Stomach (tissue), 4 donors: ENCODE measurements at regions not wholly inside any gene's neighbourhood (a gene's known extent, or its start where the extent isn't known, plus 50 kb on each side); places are given as distances from the start of the nearest gene placed in this dataset.

Experiments
- EP300 ChIP-seq: sonication (generic); formaldehyde crosslinking; IDR thresholded peaks from one replicate; pipeline ENCODE4 v1.6.1; 2017; ENCODE audit warnings: antibody characterized with exemption
- POLR2AphosphoS5 ChIP-seq, 3 donors: sonication (generic); formaldehyde crosslinking; IDR thresholded peaks; one replicate each; pipeline ENCODE4 v1.6.1; 2016; ENCODE audit warnings: antibody characterized with exemption in 3 of 3
- TF ChIP-seq, protein P1 (sequence below), 7 experiments: fragments of 450-650 bp in 4 of 7; fragments of 200-600 bp in 3 of 7; sonication (generic) in 3 of 7; IDR thresholded peaks; one replicate each; pipeline ENCODE4 v1.5.1; 2016 to 2019; ENCODE audit warnings: antibody characterized with exemption in 7 of 7, control low read depth in 2 of 7, mild to moderate bottlenecking in 1 of 7

DNA sequence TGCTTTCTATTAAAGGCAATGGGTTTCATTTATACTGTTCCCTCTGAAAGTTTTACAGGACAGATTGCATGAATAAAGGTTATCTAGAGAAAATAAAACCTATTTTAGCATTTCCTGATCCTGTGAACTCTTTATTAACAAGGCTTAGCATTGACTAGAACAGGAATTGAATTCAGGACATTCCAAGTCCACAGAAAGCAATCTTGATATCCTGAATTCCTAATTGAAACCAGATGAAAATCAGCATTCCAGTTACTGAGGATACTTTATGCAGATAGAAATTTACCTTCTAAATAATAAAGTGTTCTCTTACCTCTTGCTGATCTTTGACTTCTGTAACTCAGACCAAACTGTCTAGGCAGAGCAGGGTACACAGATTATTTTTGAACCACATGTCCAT, 151.4 kb downstream of the ZNF518B start:
- TF ChIP-seq, protein P1, sequence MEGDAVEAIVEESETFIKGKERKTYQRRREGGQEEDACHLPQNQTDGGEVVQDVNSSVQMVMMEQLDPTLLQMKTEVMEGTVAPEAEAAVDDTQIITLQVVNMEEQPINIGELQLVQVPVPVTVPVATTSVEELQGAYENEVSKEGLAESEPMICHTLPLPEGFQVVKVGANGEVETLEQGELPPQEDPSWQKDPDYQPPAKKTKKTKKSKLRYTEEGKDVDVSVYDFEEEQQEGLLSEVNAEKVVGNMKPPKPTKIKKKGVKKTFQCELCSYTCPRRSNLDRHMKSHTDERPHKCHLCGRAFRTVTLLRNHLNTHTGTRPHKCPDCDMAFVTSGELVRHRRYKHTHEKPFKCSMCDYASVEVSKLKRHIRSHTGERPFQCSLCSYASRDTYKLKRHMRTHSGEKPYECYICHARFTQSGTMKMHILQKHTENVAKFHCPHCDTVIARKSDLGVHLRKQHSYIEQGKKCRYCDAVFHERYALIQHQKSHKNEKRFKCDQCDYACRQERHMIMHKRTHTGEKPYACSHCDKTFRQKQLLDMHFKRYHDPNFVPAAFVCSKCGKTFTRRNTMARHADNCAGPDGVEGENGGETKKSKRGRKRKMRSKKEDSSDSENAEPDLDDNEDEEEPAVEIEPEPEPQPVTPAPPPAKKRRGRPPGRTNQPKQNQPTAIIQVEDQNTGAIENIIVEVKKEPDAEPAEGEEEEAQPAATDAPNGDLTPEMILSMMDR (IDR thresholded peaks at IDR 0.05) = no peak
- TF ChIP-seq EP300 (no peak), POLR2AphosphoS5 (IDR thresholded peaks at IDR 0.05) (no peak)
